ENCODE measurements at regions not wholly inside any gene's neighbourhood (a gene's known extent, or its start where the extent isn't known, plus 50 kb on each side); places are given as distances from the start of the nearest gene placed in this dataset.
A peak's percentile ranks its signal among the peaks of the same experiment; 100 is the strongest.
"Not testable (repeated sequence)": the region's sequence is repeated elsewhere in the genome, so short reads cannot be mapped to it uniquely, and the experiment has no call there.

GRCh38 chr5:101327816-101328215 lies 424.7 kb upstream of the ST8SIA4 start:
- no peak for DNase-seq (ENCODE audit: extremely low read depth in 1 of 11, low read depth in 9 of 11, low spot score in 4 of 11)

GRCh38 chr5:101326766-101327165 lies 423.7 kb upstream of the ST8SIA4 start:
- no peak for DNase-seq (ENCODE audit: extremely low read depth in 1 of 11, low read depth in 9 of 11, low spot score in 4 of 11)

GRCh38 chr5:101316401-101316800 lies 413.3 kb upstream of the ST8SIA4 start:
- not testable (repeated sequence) for DNase-seq (ENCODE audit: extremely low read depth in 1 of 11, low read depth in 9 of 11, low spot score in 4 of 11)

GRCh38 chr5:101306391-101307137 lies 403.5 kb upstream of the ST8SIA4 start:
- DNase-seq (ENCODE audit: extremely low read depth in 1 of 11, low read depth in 9 of 11, low spot score in 4 of 11), result no peak

GRCh38 chr5:101296477-101296876 lies 393.4 kb upstream of the ST8SIA4 start:
- DNase-seq (ENCODE audit: extremely low read depth in 1 of 11, low read depth in 9 of 11, low spot score in 4 of 11), result no peak

GRCh38 chr5:101292199-101292598 lies 389.1 kb upstream of the ST8SIA4 start:
- no peak for DNase-seq (ENCODE audit: extremely low read depth in 1 of 11, low read depth in 9 of 11, low spot score in 4 of 11)

GRCh38 chr5:101290761-101291160 lies 387.7 kb upstream of the ST8SIA4 start:
- not testable (repeated sequence) for DNase-seq (ENCODE audit: extremely low read depth in 1 of 11, low read depth in 9 of 11, low spot score in 4 of 11)

GRCh38 chr5:101288633-101289032 lies 385.6 kb upstream of the ST8SIA4 start:
- DNase-seq (ENCODE audit: extremely low read depth in 1 of 11, low read depth in 9 of 11, low spot score in 4 of 11), result no peak

- DNase-seq (ENCODE audit: extremely low read depth in 1 of 11, low read depth in 9 of 11, low spot score in 4 of 11), result no peak
Observed at GRCh38 chr5:101284736-101285375, 381.8 kb upstream of the ST8SIA4 start.

- DNase-seq (ENCODE audit: extremely low read depth in 1 of 11, low read depth in 9 of 11, low spot score in 4 of 11), result not testable (repeated sequence)
Observed at GRCh38 chr5:101283938-101284337, 380.9 kb upstream of the ST8SIA4 start.

GRCh38 chr5:101278917-101279316 lies 375.8 kb upstream of the ST8SIA4 start:
- DNase-seq (ENCODE audit: extremely low read depth in 1 of 11, low read depth in 9 of 11, low spot score in 4 of 11), result no peak

- no peak for DNase-seq (ENCODE audit: extremely low read depth in 1 of 11, low read depth in 9 of 11, low spot score in 4 of 11)
Observed at GRCh38 chr5:101278011-101278687, 375.1 kb upstream of the ST8SIA4 start.

GRCh38 chr5:101271945-101272344 lies 368.9 kb upstream of the ST8SIA4 start:
- no peak for DNase-seq (ENCODE audit: extremely low read depth in 1 of 11, low read depth in 9 of 11, low spot score in 4 of 11)

- DNase-seq (ENCODE audit: extremely low read depth in 1 of 11, low read depth in 9 of 11, low spot score in 4 of 11), result no peak
Observed at GRCh38 chr5:101271416-101271815, 368.3 kb upstream of the ST8SIA4 start.

GRCh38 chr5:101260857-101261256 lies 357.8 kb upstream of the ST8SIA4 start:
- peak in 1 of 11 donors; percentile 1 for DNase-seq (ENCODE audit: extremely low read depth in 1 of 11, low read depth in 9 of 11, low spot score in 4 of 11)

- no peak for DNase-seq (ENCODE audit: extremely low read depth in 1 of 11, low read depth in 9 of 11, low spot score in 4 of 11)
Observed at GRCh38 chr5:101253096-101253495, 350.0 kb upstream of the ST8SIA4 start.

- no peak for DNase-seq (ENCODE audit: extremely low read depth in 1 of 11, low read depth in 9 of 11, low spot score in 4 of 11)
Observed at GRCh38 chr5:101244621-101245020, 341.5 kb upstream of the ST8SIA4 start.

GRCh38 chr5:101212942-101213514 lies 309.9 kb upstream of the ST8SIA4 start:
- no peak for DNase-seq (ENCODE audit: extremely low read depth in 1 of 11, low read depth in 9 of 11, low spot score in 4 of 11)

- DNase-seq (ENCODE audit: extremely low read depth in 1 of 11, low read depth in 9 of 11, low spot score in 4 of 11), result no peak
Observed at GRCh38 chr5:101206534-101206933, 303.5 kb upstream of the ST8SIA4 start.

GRCh38 chr5:101205065-101205464 lies 302.0 kb upstream of the ST8SIA4 start:
- DNase-seq (ENCODE audit: extremely low read depth in 1 of 11, low read depth in 9 of 11, low spot score in 4 of 11), result not testable (repeated sequence)

Data from renal cortex interstitium (tissue), 11 donors.